CD4-positive, alpha-beta T cell treated with Interleukin-4 for 1 hour (primary cell): ENCODE measurements at regions not wholly inside any gene's neighbourhood (a gene's known extent, or its start where the extent isn't known, plus 50 kb on each side); places are given as distances from the start of the nearest gene placed in this dataset.

Experiments used
- DNase-seq, 2 donors: peaks; one replicate each; pipeline ENCODE4 v3.0.0-alpha.2; 2020 to 2022

GRCh38 chr1:87196110-87196827, 132.4 kb upstream of the LMO4 start:
- DNase-seq: no peak

DNA sequence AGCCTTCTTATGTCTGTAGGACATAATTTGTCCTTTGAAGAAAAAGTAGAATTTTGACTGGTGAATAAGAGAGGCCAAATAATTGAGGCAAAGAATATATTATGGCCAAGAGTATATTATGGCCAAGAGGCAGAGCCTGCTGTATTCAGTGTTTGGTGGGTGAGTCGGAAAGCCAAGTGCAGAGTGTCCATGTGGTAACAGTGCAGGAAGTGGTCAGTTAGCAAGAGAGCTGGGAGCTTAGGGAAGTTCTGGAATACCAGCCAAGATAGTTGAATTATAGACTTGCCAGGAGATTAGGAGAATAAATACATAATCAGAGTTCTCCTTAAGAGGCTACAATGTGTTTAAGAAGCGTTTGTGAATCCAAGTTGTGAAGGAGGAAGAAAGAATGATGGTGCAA, 131.5 kb upstream of the LMO4 start:
- DNase-seq: no peak

GRCh38 chr1:87197641-87198040, 131.0 kb upstream of the LMO4 start:
- DNase-seq: no peak

GRCh38 chr1:87200875-87201638, 127.6 kb upstream of the LMO4 start:
- DNase-seq: no peak

- no peak for DNase-seq
These were observed 126.9 kb upstream of the LMO4 start for GRCh38 chr1:87201768-87202167.

- no peak for DNase-seq
These were observed 126.2 kb upstream of the LMO4 start for GRCh38 chr1:87202451-87202850.

DNA sequence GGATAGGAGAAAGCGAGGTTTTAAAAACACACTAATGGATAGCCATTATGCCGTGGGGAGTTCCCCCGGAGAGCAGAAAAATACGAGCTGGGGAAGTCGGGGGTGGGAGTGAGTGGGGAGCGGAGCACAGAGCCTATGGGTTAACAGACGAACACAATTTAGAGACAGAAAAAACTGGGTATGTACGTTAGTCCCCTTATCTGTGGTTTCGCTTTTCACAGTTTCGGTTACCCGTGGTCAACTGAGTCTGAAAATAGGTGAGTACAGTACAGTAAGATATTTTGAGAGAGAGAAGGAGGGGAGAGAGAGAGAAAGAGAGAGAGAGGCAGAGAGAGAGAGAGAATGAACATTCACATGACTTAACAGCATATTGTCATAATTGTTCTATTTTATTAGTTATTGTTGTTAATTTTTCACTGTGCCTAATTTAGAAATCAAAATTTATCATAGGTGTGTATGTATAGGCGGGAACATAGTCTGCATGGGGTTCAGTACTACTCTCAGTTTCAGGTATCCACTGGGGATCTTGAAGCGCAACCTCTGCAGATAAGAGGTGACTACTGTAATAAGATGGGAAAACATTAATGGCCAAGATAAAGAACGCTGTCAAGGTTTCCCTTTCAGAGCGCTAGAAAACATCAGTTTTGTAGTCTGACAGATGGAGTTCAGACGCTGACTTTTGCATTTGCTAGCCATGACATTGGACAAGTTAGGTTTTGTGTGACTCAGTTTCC, 125.6 kb upstream of the LMO4 start:
- no peak for DNase-seq

GRCh38 chr1:87203904-87204303, 124.8 kb upstream of the LMO4 start:
- no peak for DNase-seq

GRCh38 chr1:87204441-87204840, 124.2 kb upstream of the LMO4 start:
- no peak for DNase-seq

GRCh38 chr1:87204921-87205320, 123.8 kb upstream of the LMO4 start:
- DNase-seq: no peak

GRCh38 chr1:87206044-87206831, 122.4 kb upstream of the LMO4 start:
- DNase-seq: no peak

DNA sequence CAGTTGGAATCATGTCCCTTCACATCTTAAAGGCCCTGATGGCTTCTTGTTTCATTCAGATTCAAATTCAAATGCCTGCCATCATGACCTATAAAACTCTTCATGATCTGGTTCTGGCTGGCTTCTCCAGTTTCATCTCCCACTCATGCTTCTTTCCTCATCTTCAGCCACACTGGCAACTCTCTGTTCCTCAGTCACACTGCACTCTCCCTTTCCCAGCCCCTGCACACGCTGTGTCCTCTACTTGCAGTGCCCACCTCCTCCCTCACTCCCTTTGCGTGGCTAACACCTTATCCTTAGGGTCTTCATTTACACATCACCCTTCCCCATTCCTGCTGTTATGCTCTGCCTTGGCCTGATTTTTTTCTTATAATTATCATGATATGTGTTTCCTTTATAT, 120.6 kb upstream of the LMO4 start:
- no peak for DNase-seq

- no peak for DNase-seq
These were observed 119.7 kb upstream of the LMO4 start for GRCh38 chr1:87208931-87209330.

- DNase-seq: no peak
These were observed 118.5 kb upstream of the LMO4 start for GRCh38 chr1:87210151-87210550.

GRCh38 chr1:87212431-87213134, 116.1 kb upstream of the LMO4 start:
- DNase-seq: no peak

- DNase-seq: no peak
These were observed 115.6 kb upstream of the LMO4 start for GRCh38 chr1:87213135-87213515.

GRCh38 chr1:87215592-87215991, 113.1 kb upstream of the LMO4 start:
- no peak for DNase-seq

- no peak for DNase-seq
These were observed 110.1 kb upstream of the LMO4 start for GRCh38 chr1:87218618-87219017.

- no peak for DNase-seq
These were observed 109.5 kb upstream of the LMO4 start for GRCh38 chr1:87219141-87219540.

DNA sequence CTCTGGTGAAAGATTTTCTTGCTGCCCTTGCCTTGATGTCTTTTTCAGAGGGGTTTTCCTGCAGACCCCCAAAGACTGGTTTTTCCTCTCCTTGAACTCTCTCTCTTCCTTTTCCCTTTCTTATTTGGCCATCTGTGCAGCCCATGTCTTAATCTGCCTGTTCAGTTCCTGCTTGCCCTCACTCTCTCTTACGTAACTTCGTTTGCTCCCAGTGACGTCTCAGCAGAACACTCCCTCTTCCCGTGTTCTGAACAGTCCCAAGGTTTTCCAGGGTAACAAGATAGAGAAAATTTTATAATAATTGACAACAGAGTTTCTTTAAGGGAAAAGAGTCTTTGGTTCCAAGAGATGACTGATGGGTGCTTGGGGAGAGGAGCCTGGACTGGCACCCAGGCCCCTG, 109.1 kb upstream of the LMO4 start:
- no peak for DNase-seq

- no peak for DNase-seq
These were observed 107.7 kb upstream of the LMO4 start for GRCh38 chr1:87220993-87221392.

DNA sequence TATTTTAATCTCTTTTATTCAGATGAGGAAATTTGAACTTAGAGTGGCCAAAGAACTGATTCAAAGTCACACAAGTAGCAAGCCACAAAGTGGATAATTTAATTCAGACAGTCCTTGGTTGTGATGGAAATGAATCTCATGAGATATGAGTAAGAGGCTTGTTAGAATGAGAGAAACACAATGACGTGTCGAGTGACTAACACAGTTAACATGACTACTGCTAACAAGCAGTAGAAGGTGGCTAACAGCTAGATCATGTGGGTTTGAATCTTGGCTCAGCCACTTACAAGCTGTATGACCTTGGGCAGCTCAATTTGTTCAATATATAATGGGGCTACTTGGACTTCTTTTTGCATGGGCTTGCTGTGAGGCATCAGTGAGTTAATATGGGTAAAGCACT, 104.5 kb upstream of the LMO4 start:
- no peak for DNase-seq

DNA sequence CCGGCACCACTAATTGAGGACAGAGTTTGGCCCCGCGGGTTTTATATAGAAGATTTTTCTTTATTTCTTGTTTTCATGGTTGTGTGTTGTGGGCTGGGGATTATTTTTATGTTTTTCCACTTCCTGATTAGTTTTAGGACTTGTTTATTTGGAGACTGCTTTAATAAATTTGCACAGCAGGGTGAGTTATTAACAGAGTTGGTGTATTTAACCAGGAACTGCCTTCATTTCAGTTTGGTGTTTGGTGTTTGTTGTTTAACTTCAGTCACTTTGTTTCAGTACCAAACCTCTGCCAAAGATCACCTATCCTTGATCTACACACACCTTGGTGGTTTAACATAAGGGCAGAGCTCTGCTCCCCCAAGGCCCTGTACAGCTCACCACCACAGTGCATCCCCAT, 103.5 kb upstream of the LMO4 start:
- DNase-seq: no peak
